ENCODE measurements at regions not wholly inside any gene's neighbourhood (a gene's known extent, or its start where the extent isn't known, plus 50 kb on each side); places are given as distances from the start of the nearest gene placed in this dataset.
"Not testable (repeated sequence)": the region's sequence is repeated elsewhere in the genome, so short reads cannot be mapped to it uniquely, and the experiment has no call there.

GRCh38 chr1:199031170-199031569, 392.3 kb downstream of the PTPRC start:
- H3K79me1 ChIP-seq (ENCODE audit: low read depth, low read length); H2BK5ac ChIP-seq (ENCODE audit: low read length); H3K4me3 ChIP-seq (ENCODE audit: low read length in 2 of 2); H2AFZ ChIP-seq (ENCODE audit: low read length); H3K4ac ChIP-seq (ENCODE audit: low read length); H3K9ac ChIP-seq (ENCODE audit: low read depth, low read length, poor library complexity); H3K14ac ChIP-seq (ENCODE audit: low read length); H3K23ac ChIP-seq (ENCODE audit: low read depth, low read length, poor library complexity); DNase-seq (ENCODE audit: low spot score); H3K9me3 ChIP-seq (replicated peaks in 1 of 2; ENCODE audit: control insufficient read depth in 2 of 2, insufficient read depth in 1 of 2, low read depth in 1 of 2, low read length in 2 of 2); H3K18ac ChIP-seq (ENCODE audit: low read length); H4K8ac ChIP-seq (ENCODE audit: low read depth, low read length); H2AK5ac ChIP-seq (ENCODE audit: low read depth, low read length); H2BK12ac ChIP-seq (ENCODE audit: low read length); H2BK15ac ChIP-seq (ENCODE audit: low read length); H3K27ac ChIP-seq (replicated peaks; ENCODE audit: low read length); H3K4me1 ChIP-seq (ENCODE audit: control insufficient read depth in 2 of 2, insufficient read depth in 1 of 2, low read depth in 1 of 2, low read length in 2 of 2); H3K4me2 ChIP-seq (ENCODE audit: insufficient read depth, low read length, poor library complexity, severe bottlenecking); H3K27me3 ChIP-seq (ENCODE audit: control insufficient read depth in 3 of 3, insufficient read depth in 3 of 3, low read depth in 1 of 3, low read length in 3 of 3); H2BK120ac ChIP-seq (ENCODE audit: low read depth, low read length); H3K36me3 ChIP-seq (replicated peaks in 1 of 2; ENCODE audit: control insufficient read depth in 2 of 2, insufficient read depth in 2 of 2, low read length in 2 of 2); H4K91ac ChIP-seq (ENCODE audit: low read depth, low read length, poor library complexity): not testable (repeated sequence)
- no CpG with 5 or more reads among the region's 1 CpG for WGBS, 2 donors (ENCODE audit: extremely low coverage in 2 of 2, insufficient read length in 2 of 2, insufficient replicate concordance in 1 of 2)

GRCh38 chr1:199032479-199032878, 393.6 kb downstream of the PTPRC start:
- not testable (repeated sequence) for H3K9ac ChIP-seq (ENCODE audit: low read depth, low read length, poor library complexity); H2AFZ ChIP-seq (ENCODE audit: low read length); H3K27me3 ChIP-seq (ENCODE audit: control insufficient read depth in 3 of 3, insufficient read depth in 3 of 3, low read depth in 1 of 3, low read length in 3 of 3); H3K4ac ChIP-seq (ENCODE audit: low read length); H3K14ac ChIP-seq (ENCODE audit: low read length); H3K23ac ChIP-seq (ENCODE audit: low read depth, low read length, poor library complexity); H2BK120ac ChIP-seq (ENCODE audit: low read depth, low read length); H4K8ac ChIP-seq (ENCODE audit: low read depth, low read length); H2AK5ac ChIP-seq (ENCODE audit: low read depth, low read length); H2BK15ac ChIP-seq (ENCODE audit: low read length); H3K4me1 ChIP-seq (ENCODE audit: control insufficient read depth in 2 of 2, insufficient read depth in 1 of 2, low read depth in 1 of 2, low read length in 2 of 2); H3K9me3 ChIP-seq (replicated peaks in 1 of 2; ENCODE audit: control insufficient read depth in 2 of 2, insufficient read depth in 1 of 2, low read depth in 1 of 2, low read length in 2 of 2); H2BK12ac ChIP-seq (ENCODE audit: low read length); H3K4me3 ChIP-seq (ENCODE audit: low read length in 2 of 2); DNase-seq (ENCODE audit: low spot score); H4K91ac ChIP-seq (ENCODE audit: low read depth, low read length, poor library complexity); H3K36me3 ChIP-seq (replicated peaks in 1 of 2; ENCODE audit: control insufficient read depth in 2 of 2, insufficient read depth in 2 of 2, low read length in 2 of 2); H3K4me2 ChIP-seq (ENCODE audit: insufficient read depth, low read length, poor library complexity, severe bottlenecking); H3K18ac ChIP-seq (ENCODE audit: low read length); H3K27ac ChIP-seq (replicated peaks; ENCODE audit: low read length); H2BK5ac ChIP-seq (ENCODE audit: low read length); H3K79me1 ChIP-seq (ENCODE audit: low read depth, low read length)
- no CpG with 5 or more reads among the region's 3 CpGs for WGBS, 2 donors (ENCODE audit: extremely low coverage in 2 of 2, insufficient read length in 2 of 2, insufficient replicate concordance in 1 of 2)

- H2BK15ac ChIP-seq (ENCODE audit: low read length): no peak overlapping the region
- H3K4me2 ChIP-seq (ENCODE audit: insufficient read depth, low read length, poor library complexity, severe bottlenecking): no peak overlapping the region
- no peak overlapping the region for H2BK5ac ChIP-seq (ENCODE audit: low read length)
- no peak overlapping the region for H3K9ac ChIP-seq (ENCODE audit: low read depth, low read length, poor library complexity)
- H3K4me3 ChIP-seq (ENCODE audit: low read length in 2 of 2): no peak overlapping the region
- H3K79me1 ChIP-seq (ENCODE audit: low read depth, low read length): no peaks in the 10 kb centered on the region
- no peak overlapping the region for H3K4ac ChIP-seq (ENCODE audit: low read length)
- no peak for DNase-seq (ENCODE audit: low spot score)
- no peak overlapping the region for H3K14ac ChIP-seq (ENCODE audit: low read length)
- H4K91ac ChIP-seq (ENCODE audit: low read depth, low read length, poor library complexity): no peak overlapping the region
- no peaks in the 10 kb centered on the region for H3K4me1 ChIP-seq (ENCODE audit: control insufficient read depth in 2 of 2, insufficient read depth in 1 of 2, low read depth in 1 of 2, low read length in 2 of 2)
- no peaks in the 10 kb centered on the region for H3K36me3 ChIP-seq (replicated peaks in 1 of 2; ENCODE audit: control insufficient read depth in 2 of 2, insufficient read depth in 2 of 2, low read length in 2 of 2)
- no peak overlapping the region for H2BK120ac ChIP-seq (ENCODE audit: low read depth, low read length)
- no peak overlapping the region for H4K8ac ChIP-seq (ENCODE audit: low read depth, low read length)
- H3K27ac ChIP-seq (replicated peaks; ENCODE audit: low read length): no peak overlapping the region
- no peak overlapping the region for H3K18ac ChIP-seq (ENCODE audit: low read length)
- H3K9me3 ChIP-seq (replicated peaks in 1 of 2; ENCODE audit: control insufficient read depth in 2 of 2, insufficient read depth in 1 of 2, low read depth in 1 of 2, low read length in 2 of 2): no peaks in the 10 kb centered on the region
- no peaks in the 10 kb centered on the region for H3K27me3 ChIP-seq (ENCODE audit: control insufficient read depth in 3 of 3, insufficient read depth in 3 of 3, low read depth in 1 of 3, low read length in 3 of 3)
- H2AK5ac ChIP-seq (ENCODE audit: low read depth, low read length): no peak overlapping the region
- no peak overlapping the region for H2BK12ac ChIP-seq (ENCODE audit: low read length)
- no peak overlapping the region for H3K23ac ChIP-seq (ENCODE audit: low read depth, low read length, poor library complexity)
- H2AFZ ChIP-seq (ENCODE audit: low read length): no peak overlapping the region
Measured at GRCh38 chr1:199033661-199034060, 394.8 kb downstream of the PTPRC start.

GRCh38 chr1:199038156-199038555, 399.3 kb downstream of the PTPRC start:
- Histone ChIP-seq H2BK5ac (ENCODE audit: low read length) (no peak overlapping the region), H3K9ac (ENCODE audit: low read depth, low read length, poor library complexity) (no peak overlapping the region), H2BK12ac (ENCODE audit: low read length) (no peak overlapping the region), H3K4ac (ENCODE audit: low read length) (no peak overlapping the region), H2AFZ (ENCODE audit: low read length) (no peak overlapping the region), H3K4me2 (ENCODE audit: insufficient read depth, low read length, poor library complexity, severe bottlenecking) (no peak overlapping the region), H3K36me3 (replicated peaks in 1 of 2; ENCODE audit: control insufficient read depth in 2 of 2, insufficient read depth in 2 of 2, low read length in 2 of 2) (no peaks in the 10 kb centered on the region), H2AK5ac (ENCODE audit: low read depth, low read length) (no peak overlapping the region), H2BK120ac (ENCODE audit: low read depth, low read length) (no peak overlapping the region), H2BK15ac (ENCODE audit: low read length) (no peak overlapping the region), H3K27me3 (ENCODE audit: control insufficient read depth in 3 of 3, insufficient read depth in 3 of 3, low read depth in 1 of 3, low read length in 3 of 3) (no peaks in the 10 kb centered on the region), H4K91ac (ENCODE audit: low read depth, low read length, poor library complexity) (no peak overlapping the region), H3K14ac (ENCODE audit: low read length) (no peak overlapping the region), H4K8ac (ENCODE audit: low read depth, low read length) (no peak overlapping the region), H3K18ac (ENCODE audit: low read length) (no peak overlapping the region), H3K4me1 (ENCODE audit: control insufficient read depth in 2 of 2, insufficient read depth in 1 of 2, low read depth in 1 of 2, low read length in 2 of 2) (no peaks in the 10 kb centered on the region), H3K9me3 (replicated peaks in 1 of 2; ENCODE audit: control insufficient read depth in 2 of 2, insufficient read depth in 1 of 2, low read depth in 1 of 2, low read length in 2 of 2) (no peaks in the 10 kb centered on the region), H3K4me3 (ENCODE audit: low read length in 2 of 2) (no peak overlapping the region), H3K23ac (ENCODE audit: low read depth, low read length, poor library complexity) (no peak overlapping the region), H3K79me1 (ENCODE audit: low read depth, low read length) (no peaks in the 10 kb centered on the region), H3K27ac (replicated peaks; ENCODE audit: low read length) (no peak overlapping the region)
- WGBS, 2 donors (ENCODE audit: extremely low coverage in 2 of 2, insufficient read length in 2 of 2, insufficient replicate concordance in 1 of 2): no CpG with 5 or more reads among the region's 3 CpGs
- DNase-seq (ENCODE audit: low spot score): no peak
